Natural killer cell (primary cell): ENCODE measurements at regions not wholly inside any gene's neighbourhood (a gene's known extent, or its start where the extent isn't known, plus 50 kb on each side); places are given as distances from the start of the nearest gene placed in this dataset.

ENCODE experiments used
- ATAC-seq, 3 donors: fragments of 150-1000 bp in 2 of 3; fragments of 200-7000 bp in 1 of 3; cut with Tn5 transposase; 1 replicate in 1 of 3; 2 replicates in 2 of 3; pipeline ENCODE4 v1.10.0; 2021; ENCODE audit warnings: mild to moderate bottlenecking in 2 of 3, moderate library complexity in 2 of 3
- DNase-seq, 2 donors: peaks; one replicate each; pipeline versions ENCODE4 v3.0.0 to v3.0.0-alpha.2; 2013 to 2021; ENCODE audit warnings: mixed read lengths in 1 of 2
- H3K27ac ChIP-seq: one replicate; pipeline ENCODE4 v1.5.1; 2013; ENCODE audit warnings: mild to moderate bottlenecking, low read length
- H3K27me3 ChIP-seq: one replicate; pipeline ENCODE4 v1.6.1; 2013; ENCODE audit warnings: low read length; ENCODE audit not compliant: control insufficient read depth, insufficient read depth
- H3K36me3 ChIP-seq: one replicate; pipeline ENCODE4 v1.6.1; 2013; ENCODE audit warnings: low read length; ENCODE audit not compliant: control insufficient read depth, insufficient read depth
- H3K4me1 ChIP-seq: one replicate; pipeline ENCODE4 v1.6.1; 2013; ENCODE audit warnings: low read length; ENCODE audit not compliant: control insufficient read depth, insufficient read depth
- H3K4me3 ChIP-seq: one replicate; pipeline ENCODE4 v1.5.1; 2013; ENCODE audit warnings: low read length
- H3K9me3 ChIP-seq: one replicate; pipeline ENCODE4 v1.6.1; 2013; ENCODE audit warnings: low read length; ENCODE audit not compliant: control insufficient read depth, insufficient read depth
- H3K27ac Mint-ChIP-seq, 2 donors: one replicate each; pipeline ENCODE4 v1.8.0; 2022; ENCODE audit warnings: mild to moderate bottlenecking in 2 of 2, mixed read lengths in 2 of 2, moderate library complexity in 1 of 2
- H3K27me3 Mint-ChIP-seq, 2 donors: one replicate each; pipeline ENCODE4 v1.8.0; 2022; ENCODE audit warnings: low read depth in 2 of 2, mixed read lengths in 2 of 2
- H3K36me3 Mint-ChIP-seq: one replicate; pipeline ENCODE4 v1.8.0; 2022; ENCODE audit warnings: mixed read lengths
- H3K4me1 Mint-ChIP-seq, 2 donors: one replicate each; pipeline ENCODE4 v1.8.0; 2022; ENCODE audit warnings: mixed read lengths in 2 of 2
- H3K4me3 Mint-ChIP-seq: one replicate; pipeline ENCODE4 v1.8.0; 2022; ENCODE audit warnings: mild to moderate bottlenecking, moderate library complexity, mixed read lengths
- H3K9me3 Mint-ChIP-seq, 2 donors: one replicate each; pipeline ENCODE4 v1.8.0; 2022; ENCODE audit warnings: mixed read lengths in 2 of 2
- WGBS: methylation state at CpG from one replicate; pipeline ENCODE4 v1.1.7; 2013; ENCODE audit warnings: missing lambda C conversion rate; ENCODE audit not compliant: insufficient coverage; 5-methylcytosine and 5-hydroxymethylcytosine counted together
- intact Hi-C: fragments of 100-400 bp; cut with micrococcal nuclease; formaldehyde crosslinking; loops from one replicate; pipeline ENCODE4 v1.14.2; 2022
- TF ChIP-seq, protein P1 (sequence below): fragments of 200-600 bp; IDR thresholded peaks from one replicate; pipeline ENCODE4 v1.8.0; 2022; ENCODE audit warnings: antibody characterized with exemption

DNA sequence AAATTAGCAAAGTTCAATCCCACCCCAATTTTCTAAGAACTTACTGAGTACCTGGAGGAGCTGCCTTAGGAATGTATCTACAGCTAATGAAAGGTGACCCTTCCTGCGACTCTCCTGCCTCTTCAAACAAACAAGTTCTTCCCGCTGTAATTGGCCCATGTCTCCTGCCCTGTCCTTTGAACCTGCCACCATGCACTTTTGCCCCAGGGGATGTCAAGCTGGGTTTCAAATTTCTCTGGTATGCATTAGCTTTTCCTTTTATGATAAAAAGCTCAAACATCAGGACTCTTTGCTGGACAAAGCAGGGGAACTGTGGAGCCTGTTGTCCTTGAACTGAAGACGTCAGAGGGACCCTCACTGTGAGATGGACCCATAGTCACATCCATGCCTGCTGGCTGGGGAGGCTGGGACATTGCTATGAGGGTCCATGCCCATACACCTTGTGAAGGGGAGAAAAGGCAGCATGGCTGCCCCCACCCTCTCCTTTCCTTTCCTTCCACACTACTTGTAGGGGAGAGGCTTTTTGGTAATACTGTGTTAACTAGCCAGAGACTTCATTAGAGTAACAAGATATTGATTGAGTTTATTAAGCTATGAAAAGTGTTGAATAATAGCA lies 210.7 kb upstream of the COPS8 start:
- intact Hi-C loops, result no loop called here
- no peaks in the 10 kb centered on the region for H3K9me3 ChIP-seq
- ATAC-seq (no peak), DNase-seq (no peak)
- Mint-ChIP-seq H3K4me1 (peaks cover 10 to 12% of the 10 kb centered on the region in 2 donors), H3K9me3 (no peaks in the 10 kb centered on the region), H3K27me3 (peaks cover 9 to 22% of the 10 kb centered on the region in 2 donors), H3K36me3 (no peaks in the 10 kb centered on the region), H3K27ac (no peak overlapping the region), H3K4me3 (no peak overlapping the region)
- no peak overlapping the region for H3K4me3 ChIP-seq
- 88% methylated on average over 3 of the region's 3 CpGs for WGBS
- no peaks in the 10 kb centered on the region for H3K27me3 ChIP-seq
- no peaks in the 10 kb centered on the region for H3K4me1 ChIP-seq
- no peaks in the 10 kb centered on the region for H3K36me3 ChIP-seq
- TF ChIP-seq, protein P1, sequence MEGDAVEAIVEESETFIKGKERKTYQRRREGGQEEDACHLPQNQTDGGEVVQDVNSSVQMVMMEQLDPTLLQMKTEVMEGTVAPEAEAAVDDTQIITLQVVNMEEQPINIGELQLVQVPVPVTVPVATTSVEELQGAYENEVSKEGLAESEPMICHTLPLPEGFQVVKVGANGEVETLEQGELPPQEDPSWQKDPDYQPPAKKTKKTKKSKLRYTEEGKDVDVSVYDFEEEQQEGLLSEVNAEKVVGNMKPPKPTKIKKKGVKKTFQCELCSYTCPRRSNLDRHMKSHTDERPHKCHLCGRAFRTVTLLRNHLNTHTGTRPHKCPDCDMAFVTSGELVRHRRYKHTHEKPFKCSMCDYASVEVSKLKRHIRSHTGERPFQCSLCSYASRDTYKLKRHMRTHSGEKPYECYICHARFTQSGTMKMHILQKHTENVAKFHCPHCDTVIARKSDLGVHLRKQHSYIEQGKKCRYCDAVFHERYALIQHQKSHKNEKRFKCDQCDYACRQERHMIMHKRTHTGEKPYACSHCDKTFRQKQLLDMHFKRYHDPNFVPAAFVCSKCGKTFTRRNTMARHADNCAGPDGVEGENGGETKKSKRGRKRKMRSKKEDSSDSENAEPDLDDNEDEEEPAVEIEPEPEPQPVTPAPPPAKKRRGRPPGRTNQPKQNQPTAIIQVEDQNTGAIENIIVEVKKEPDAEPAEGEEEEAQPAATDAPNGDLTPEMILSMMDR, result no peak
- no peak overlapping the region for H3K27ac ChIP-seq

DNA sequence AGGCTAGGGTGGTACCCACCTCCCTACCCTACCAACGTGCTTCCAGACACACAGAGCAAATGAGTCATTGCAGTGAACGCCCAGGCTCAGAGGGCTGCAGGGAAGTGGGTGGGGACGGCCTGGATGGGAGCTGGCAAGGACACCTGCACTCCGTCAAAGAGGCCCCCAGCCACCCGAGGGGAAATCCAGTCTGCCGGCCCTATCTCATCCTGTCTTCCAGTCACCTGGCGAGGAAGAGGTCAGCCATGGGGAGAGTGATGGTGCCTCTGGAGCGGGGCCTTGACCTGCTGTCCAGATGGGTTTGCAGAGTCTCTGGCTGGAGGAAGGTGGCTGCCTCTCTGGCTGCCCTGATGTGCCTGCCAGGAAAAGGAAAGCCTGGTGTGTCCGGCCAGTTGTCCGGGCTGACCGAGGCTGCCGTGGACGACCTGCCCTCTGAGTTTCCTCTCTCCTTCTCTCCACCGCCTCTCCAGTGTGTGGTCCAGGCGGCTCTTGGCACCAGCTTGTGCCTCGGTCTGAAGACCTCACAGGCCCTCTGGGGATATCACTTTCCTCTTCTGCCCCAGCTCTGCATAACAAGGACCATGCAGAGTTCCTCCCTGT lies 209.7 kb upstream of the COPS8 start:
- H3K36me3 Mint-ChIP-seq, result no peaks in the 10 kb centered on the region
- ATAC-seq (no peak), DNase-seq (no peak)
- intact Hi-C loops, result no loop called here
- WGBS, result 85% methylated on average over 16 of the region's 16 CpGs
- Histone ChIP-seq H3K4me3 (no peak overlapping the region), H3K36me3 (no peaks in the 10 kb centered on the region), H3K9me3 (no peaks in the 10 kb centered on the region), H3K27ac (no peak overlapping the region), H3K4me1 (no peaks in the 10 kb centered on the region), H3K27me3 (no peaks in the 10 kb centered on the region)
- no peak overlapping the region for H3K4me3 Mint-ChIP-seq
- no peaks in the 10 kb centered on the region for H3K9me3 Mint-ChIP-seq
- H3K27ac Mint-ChIP-seq, result no peak overlapping the region
- peaks cover 7 to 17% of the 10 kb centered on the region in 2 donors for H3K27me3 Mint-ChIP-seq
- peaks cover 10 to 12% of the 10 kb centered on the region in 2 donors for H3K4me1 Mint-ChIP-seq
- TF ChIP-seq, protein P1, result no peak

GRCh38 chr2:236876642-236877041 lies 209.0 kb upstream of the COPS8 start:
- TF ChIP-seq, protein P1, result no peak
- ATAC-seq, result no peak
- H3K27me3 Mint-ChIP-seq, result peaks cover 7 to 21% of the 10 kb centered on the region in 2 donors

GRCh38 chr2:236877972-236878371 lies 207.7 kb upstream of the COPS8 start:
- Histone ChIP-seq H3K27ac (no peak overlapping the region), H3K9me3 (no peaks in the 10 kb centered on the region), H3K36me3 (no peaks in the 10 kb centered on the region), H3K27me3 (no peaks in the 10 kb centered on the region), H3K4me1 (no peaks in the 10 kb centered on the region), H3K4me3 (no peak overlapping the region)
- DNase-seq, result no peak
- Mint-ChIP-seq H3K27ac (no peak overlapping the region), H3K9me3 (no peaks in the 10 kb centered on the region), H3K4me3 (no peak overlapping the region), H3K27me3 (peaks cover 9 to 21% of the 10 kb centered on the region in 2 donors), H3K36me3 (no peaks in the 10 kb centered on the region), H3K4me1 (no peaks in the 10 kb centered on the region)
- TF ChIP-seq, protein P1, result no peak
- 93% methylated on average over 2 of the region's 2 CpGs for WGBS
- no peak for ATAC-seq
- intact Hi-C loops, result no loop called here

More at GRCh38 chr2:236876642-236877041, 209.0 kb upstream of the COPS8 start:
- Histone ChIP-seq H3K27me3 (no peaks in the 10 kb centered on the region), H3K4me1 (no peaks in the 10 kb centered on the region), H3K4me3 (no peak overlapping the region), H3K27ac (no peak overlapping the region), H3K36me3 (no peaks in the 10 kb centered on the region), H3K9me3 (no peaks in the 10 kb centered on the region)
- Mint-ChIP-seq H3K36me3 (no peaks in the 10 kb centered on the region), H3K4me3 (no peak overlapping the region), H3K27ac (no peak overlapping the region), H3K9me3 (no peaks in the 10 kb centered on the region), H3K4me1 (peaks cover 4 to 6% of the 10 kb centered on the region in 2 donors)
- DNase-seq, result no peak
- intact Hi-C loops, result no loop called here
- WGBS, result 90% methylated on average over 2 of the region's 4 CpGs
